ENCODE measurements at regions not wholly inside any gene's neighbourhood (a gene's known extent, or its start where the extent isn't known, plus 50 kb on each side); places are given as distances from the start of the nearest gene placed in this dataset.

DNA sequence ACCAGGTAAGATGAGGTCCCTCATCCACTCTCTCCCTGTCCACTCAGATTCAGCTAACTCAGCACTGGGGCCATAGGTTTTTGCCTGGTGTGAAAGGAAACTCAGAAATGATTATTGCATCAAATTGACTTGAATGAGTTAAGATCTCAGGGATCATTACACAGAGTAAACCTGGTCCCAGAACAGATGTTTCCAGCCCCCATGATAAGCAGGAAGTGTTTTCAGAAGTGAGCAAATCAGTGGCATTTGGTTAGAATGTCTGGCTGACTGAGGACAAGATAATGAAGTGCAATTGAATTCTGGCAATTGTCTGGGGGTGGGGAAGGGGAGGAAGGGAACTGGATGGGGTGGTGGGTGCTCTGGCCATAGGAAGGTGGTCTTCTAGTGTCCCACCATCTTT is 108.0 kb downstream of the CHIC2 start:
- TF ChIP-seq ZBTB7A (tag by site-specific recombination; IDR thresholded peaks at IDR 0.05; ENCODE audit: low read depth), result no peak
- no peak for TF ChIP-seq ZEB2 (tag by site-specific recombination; IDR thresholded peaks at IDR 0.05)
- TF ChIP-seq ZNF473 (tag by site-specific recombination; IDR thresholded peaks at IDR 0.05), result no peak
- TF ChIP-seq ZNF701 (tag by site-specific recombination; IDR thresholded peaks at IDR 0.05), result no peak
